8988T (cell line): ENCODE measurements at regions not wholly inside any gene's neighbourhood (a gene's known extent, or its start where the extent isn't known, plus 50 kb on each side); places are given as distances from the start of the nearest gene placed in this dataset.
"Not testable (repeated sequence)": the region's sequence is repeated elsewhere in the genome, so short reads cannot be mapped to it uniquely, and the experiment has no call there.

Source experiments
- DNase-seq: peaks from one replicate; pipeline ENCODE4 v3.0.0; 2011

GRCh38 chr1:195915826-195916225 is 692.4 kb downstream of the KCNT2 start:
- DNase-seq, result no peak

DNA sequence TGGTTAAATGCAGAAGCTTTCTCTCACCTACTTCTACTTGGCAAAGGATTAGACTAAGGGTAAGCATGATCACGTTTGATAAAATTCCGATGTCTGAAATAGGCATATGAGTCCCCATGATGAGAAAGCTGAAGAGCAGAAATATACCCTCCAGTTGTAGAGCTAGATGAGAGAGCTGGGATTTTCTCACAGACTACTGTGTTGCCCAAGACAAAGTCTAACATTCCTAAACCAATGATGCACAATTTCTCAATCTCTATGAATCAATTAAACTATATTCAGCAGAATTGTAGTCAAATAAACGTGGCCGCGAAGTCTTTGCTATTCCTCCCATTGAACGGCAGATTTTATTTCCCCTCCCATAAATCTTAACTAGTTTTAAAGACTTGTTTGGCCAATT is 699.2 kb downstream of the KCNT2 start:
- DNase-seq, result no peak

DNA sequence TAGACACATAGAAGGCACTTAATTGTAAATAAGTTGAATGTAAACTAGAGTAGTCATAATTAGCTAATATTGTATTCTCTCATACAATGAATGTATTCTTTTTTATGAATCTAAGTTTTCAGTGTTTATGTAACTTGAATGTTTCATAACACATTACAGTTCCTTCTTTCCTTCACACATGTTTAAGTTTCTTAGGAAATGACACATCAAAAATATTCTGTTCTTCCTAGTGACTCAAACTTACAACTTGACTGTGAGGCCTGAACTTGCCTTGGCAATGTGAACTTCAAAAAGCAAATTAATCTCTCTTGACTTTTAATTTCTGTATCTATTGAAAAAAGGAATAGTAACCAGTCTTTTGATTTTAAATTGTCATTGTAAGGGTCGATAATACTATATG is 700.1 kb downstream of the KCNT2 start:
- no peak for DNase-seq

DNA sequence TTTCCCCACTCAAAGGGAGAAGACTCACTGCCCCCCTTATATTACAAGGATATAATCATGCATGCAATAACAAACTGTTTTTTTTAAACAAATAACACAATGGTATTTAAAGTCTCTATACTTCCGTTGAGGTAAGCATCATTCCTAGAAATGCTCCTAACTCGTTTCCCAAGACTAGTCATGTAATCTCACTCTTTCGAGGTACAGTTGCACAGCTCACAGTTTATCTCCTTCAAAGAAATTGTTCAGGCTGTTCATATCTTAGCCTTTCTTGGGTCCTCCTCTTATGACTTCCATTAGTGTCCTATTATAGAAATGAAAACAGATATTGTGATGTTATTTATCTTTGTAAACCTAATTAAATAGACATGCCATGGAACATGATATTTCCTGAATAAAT is 705.0 kb downstream of the KCNT2 start:
- no peak for DNase-seq

DNA sequence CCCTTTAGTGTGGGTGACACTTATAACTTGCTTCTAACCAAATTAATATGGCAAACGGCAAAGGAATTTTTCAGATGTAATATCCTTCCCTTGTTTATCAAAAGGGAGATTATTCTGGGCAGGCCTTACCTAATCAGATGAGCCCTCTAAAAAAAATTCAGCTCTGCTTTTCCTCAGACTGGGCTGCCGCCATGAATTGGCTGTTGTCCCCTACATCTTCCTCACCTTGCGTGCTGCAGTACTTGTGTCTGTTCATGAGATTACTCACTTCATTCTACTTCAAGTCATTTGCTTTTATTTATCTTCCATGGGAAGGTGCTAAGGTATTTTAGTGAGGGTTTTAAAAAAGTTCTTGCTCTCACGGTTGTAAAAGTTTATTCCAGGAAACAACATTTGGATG is 705.5 kb downstream of the KCNT2 start:
- no peak for DNase-seq

- DNase-seq, result no peak
Measured at GRCh38 chr1:195899762-195900352, 708.4 kb downstream of the KCNT2 start.

DNA sequence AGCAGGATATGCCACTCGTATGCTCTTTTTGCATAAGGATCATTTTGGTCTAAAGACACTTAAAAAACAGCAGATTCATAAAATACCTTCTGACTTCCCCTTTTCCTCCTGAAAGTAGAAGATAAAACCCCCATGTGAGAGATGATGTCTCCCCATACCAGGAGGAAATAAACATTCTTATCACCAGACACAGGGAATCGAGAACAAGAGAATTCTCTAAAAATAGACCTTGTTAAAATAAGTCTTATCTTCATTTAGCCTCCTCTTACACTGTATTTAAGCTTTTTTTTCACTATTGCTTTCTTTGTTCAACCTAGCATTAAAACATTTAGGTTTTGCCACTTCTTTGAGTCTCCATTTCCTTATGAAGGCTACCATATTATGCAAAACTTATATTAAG is 709.3 kb downstream of the KCNT2 start:
- no peak for DNase-seq

GRCh38 chr1:195898373-195898772 is 709.9 kb downstream of the KCNT2 start:
- DNase-seq, result no peak

GRCh38 chr1:195897076-195897475 is 711.2 kb downstream of the KCNT2 start:
- no peak for DNase-seq

GRCh38 chr1:195894411-195894810 is 713.8 kb downstream of the KCNT2 start:
- DNase-seq, result no peak

GRCh38 chr1:195886000-195886399 is 722.2 kb downstream of the KCNT2 start:
- DNase-seq, result no peak

GRCh38 chr1:195878478-195878877 is 729.8 kb downstream of the KCNT2 start:
- DNase-seq, result no peak

GRCh38 chr1:195876792-195877191 is 731.4 kb downstream of the KCNT2 start:
- DNase-seq, result no peak

DNA sequence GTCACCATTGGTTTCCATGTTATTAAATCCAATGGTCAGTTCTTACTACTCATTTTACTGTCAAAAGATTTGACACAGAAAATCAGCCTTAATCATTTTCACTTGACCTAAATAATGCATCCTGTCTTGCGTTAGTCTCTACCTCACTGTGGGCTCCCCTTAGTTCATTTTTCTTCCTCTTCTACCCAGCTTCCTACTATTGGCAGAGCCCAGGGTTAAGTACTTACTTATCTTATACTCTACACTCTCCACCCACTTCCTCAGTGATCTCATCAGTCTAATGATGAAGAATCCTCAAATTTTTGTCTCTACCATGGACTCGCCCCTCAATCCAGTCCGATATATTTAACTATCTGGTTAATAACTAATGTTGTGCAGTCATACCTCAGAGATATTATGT is 735.9 kb downstream of the KCNT2 start:
- DNase-seq, result no peak

DNA sequence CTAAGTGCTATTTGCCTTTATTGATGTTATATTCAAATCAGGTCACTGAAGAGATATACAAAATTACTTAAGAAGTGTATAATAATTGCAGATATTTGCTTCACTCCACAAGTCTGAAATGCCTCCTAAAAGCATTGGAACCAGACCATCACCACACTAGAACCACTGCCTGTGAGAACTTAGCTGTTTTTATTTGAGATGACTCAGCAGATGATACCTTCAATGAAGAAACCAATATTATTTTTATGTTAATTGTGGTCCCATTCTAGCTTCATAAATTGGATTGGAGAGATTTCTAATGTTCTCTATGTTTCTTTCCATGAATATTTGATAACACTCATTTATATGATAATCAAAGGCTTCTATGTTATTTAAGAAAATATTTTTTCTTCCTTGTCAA is 740.6 kb downstream of the KCNT2 start:
- no peak for DNase-seq

DNA sequence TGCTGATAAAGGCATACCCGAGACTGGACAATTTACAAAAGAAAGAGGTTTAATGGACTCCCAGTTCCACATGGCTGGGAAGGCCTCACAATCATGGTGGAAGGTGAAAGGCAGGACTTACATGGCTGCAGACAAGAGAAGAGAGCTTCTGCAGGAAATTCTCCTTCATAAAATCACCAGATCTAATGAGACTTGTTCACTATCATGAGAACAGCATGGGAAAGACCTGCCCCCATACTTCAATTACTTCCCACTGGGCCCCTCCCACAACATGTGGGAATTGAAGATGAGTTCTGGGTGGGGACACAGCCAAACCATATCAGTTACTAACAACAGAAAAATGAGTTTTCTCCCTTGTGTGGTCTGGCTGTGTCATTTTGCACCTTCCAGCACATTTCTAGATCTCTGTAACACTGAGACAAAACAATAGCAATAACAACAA is 741.4 kb downstream of the KCNT2 start:
- no peak for DNase-seq

DNA sequence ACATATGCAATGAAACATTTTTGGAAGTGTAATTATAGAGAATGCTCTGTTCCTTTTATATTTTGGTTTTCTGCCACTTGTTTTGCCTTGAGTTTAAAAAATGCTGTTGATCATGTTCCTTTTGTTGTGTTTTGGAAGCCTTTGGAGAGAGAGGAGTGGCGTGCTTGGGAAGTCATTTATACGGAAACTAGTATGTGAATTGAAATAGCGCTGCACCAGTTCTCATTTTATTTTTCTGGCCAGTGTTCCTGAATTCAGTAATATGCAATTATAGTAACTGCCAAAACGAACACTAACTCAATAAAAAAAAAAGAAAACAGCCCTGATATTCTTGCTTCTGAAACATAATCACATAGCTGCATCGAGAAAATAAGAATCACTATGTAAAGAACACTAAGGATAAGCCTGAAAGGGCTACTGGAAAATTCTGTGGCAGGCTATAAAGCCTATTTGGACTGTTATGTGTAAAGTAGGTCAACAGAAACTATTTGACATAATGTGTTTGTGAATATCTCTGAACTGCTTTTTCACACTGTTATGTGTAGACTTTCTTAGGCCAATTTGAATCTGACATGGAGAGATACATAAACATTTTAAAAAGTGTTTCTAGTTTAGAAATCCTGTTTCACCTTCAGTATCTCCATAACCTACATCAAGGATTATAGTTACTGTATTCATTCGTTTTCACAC is 742.0 kb downstream of the KCNT2 start:
- DNase-seq, result no peak

GRCh38 chr1:195851804-195852203 is 756.4 kb downstream of the KCNT2 start:
- DNase-seq, result no peak

- no peak for DNase-seq
Measured at GRCh38 chr1:195851016-195851601, 757.1 kb downstream of the KCNT2 start.

DNA sequence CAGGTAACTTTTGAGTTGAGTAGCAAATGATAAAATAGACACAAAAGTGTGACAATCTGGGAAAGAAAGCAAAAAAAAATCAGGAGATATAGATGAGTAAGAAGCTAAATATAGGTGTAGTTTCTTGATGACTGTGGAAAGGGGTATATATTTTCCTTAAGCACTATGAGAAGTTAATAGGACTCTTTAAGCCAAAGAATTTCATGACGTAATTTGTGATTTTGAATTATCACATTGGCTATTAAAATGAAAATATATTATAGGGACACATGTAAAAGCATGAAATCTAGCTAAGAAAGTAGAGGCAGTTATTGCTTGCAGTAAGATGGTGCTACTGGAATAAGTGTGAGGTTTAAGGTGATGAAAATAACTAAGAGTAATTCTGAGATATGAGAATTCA is 759.1 kb downstream of the KCNT2 start:
- DNase-seq, result no peak

- DNase-seq, result not testable (repeated sequence)
Measured at GRCh38 chr1:195847957-195848875, 760.0 kb downstream of the KCNT2 start.

DNA sequence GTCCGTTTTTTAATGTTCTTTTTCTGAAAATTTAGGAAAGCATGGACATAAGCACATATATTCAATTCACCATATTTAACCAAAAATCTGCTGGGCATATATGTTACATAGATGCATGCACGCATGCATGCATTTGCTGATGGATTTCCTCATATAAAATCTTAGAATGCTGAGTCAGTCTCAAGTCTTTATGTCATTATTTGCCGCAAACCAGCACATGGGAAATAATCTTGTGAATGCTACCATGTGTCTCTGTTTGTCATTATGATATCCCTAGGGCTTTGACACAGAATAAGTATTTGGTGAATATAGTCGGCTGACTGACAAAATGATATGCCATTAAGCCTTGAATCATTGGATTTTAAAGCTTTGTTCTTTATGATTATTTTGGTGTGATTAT is 776.5 kb downstream of the KCNT2 start:
- DNase-seq, result no peak

GRCh38 chr1:195828325-195828724 is 779.9 kb downstream of the KCNT2 start:
- no peak for DNase-seq

- no peak for DNase-seq
Measured at GRCh38 chr1:195820925-195821324, 787.3 kb downstream of the KCNT2 start.
